Endothelial cell of umbilical vein (primary cell): ENCODE measurements at regions not wholly inside any gene's neighbourhood (a gene's known extent, or its start where the extent isn't known, plus 50 kb on each side); places are given as distances from the start of the nearest gene placed in this dataset.

Source experiments
- BruUV-seq: library from RNA; stranded (reverse); fragments of 400-500 nt; replicated peaks from 2 replicates; lab custom pipeline; 2021; lab: Mats Ljungman, UMichigan
- CTCF ChIA-PET: fragments of 300-600, 350-600 bp; sonication (Branson Sonifier 250); formaldehyde crosslinking; loops from one replicate; lab custom pipeline; 2021; ENCODE audit warnings: antibody characterized with exemption, inconsistent platforms; lab: Charles Lee
- POLR2A ChIA-PET: fragments of 300-600, 350-600 bp; sonication (Branson Sonifier 250); formaldehyde crosslinking; loops from one replicate; lab custom pipeline; 2021; ENCODE audit warnings: antibody characterized with exemption, inconsistent platforms; lab: Charles Lee
- DNase-seq: peaks from one replicate; pipeline ENCODE4 v3.0.0-alpha.2; 2011; ENCODE audit warnings: low read depth, low spot score
- FAIRE-seq: peaks from 2 replicates; lab custom pipeline; 2011; peaks lifted over from hg19 to GRCh38; lab: Jason Lieb, UNC
- H2AFZ ChIP-seq: 2 replicates; pipeline ENCODE4 v1.6.0; 2012; ENCODE audit warnings: low read depth, low read length, control low read depth, inconsistent platforms
- H3K27ac ChIP-seq: 2 replicates; pipeline ENCODE4 v1.5.1; 2011; ENCODE audit warnings: low read depth, mild to moderate bottlenecking, control low read depth, low read length, moderate library complexity; ENCODE audit not compliant: insufficient read depth
- H3K27me3 ChIP-seq, 2 experiments: 2 replicates each; pipeline versions ENCODE4 v1.6.0 to v1.6.1; 2011; ENCODE audit warnings: low read length in 2 of 2, mixed read lengths in 1 of 2; ENCODE audit not compliant: control insufficient read depth in 2 of 2, insufficient read depth in 2 of 2
- H3K36me3 ChIP-seq, 2 experiments: 2 replicates in 1 of 2; 3 replicates in 1 of 2; pipeline ENCODE4 v1.5.1; 2011; ENCODE audit warnings: low read length in 2 of 2, mild to moderate bottlenecking in 1 of 2, moderate library complexity in 1 of 2; ENCODE audit not compliant: control insufficient read depth in 2 of 2, insufficient read depth in 2 of 2; ENCODE audit errors: extremely low read depth in 1 of 2
- H3K4me1 ChIP-seq: 3 replicates; pipeline ENCODE4 v1.5.1; 2011; ENCODE audit warnings: mild to moderate bottlenecking, low read length; ENCODE audit not compliant: control insufficient read depth, insufficient read depth; ENCODE audit errors: extremely low read depth
- H3K4me2 ChIP-seq: 2 replicates; pipeline ENCODE4 v1.6.1; 2011; ENCODE audit warnings: low read length, control low read depth, mixed read lengths; ENCODE audit not compliant: insufficient read depth
- H3K4me3 ChIP-seq, 3 experiments: fragments of 200-600 bp in 1 of 3; sonication (generic), shearing (Covaris generic) in 1 of 3; replicated peaks in 1 of 3; 2 replicates each; pipeline ENCODE4 v1.5.1; 2011 to 2016; ENCODE audit warnings: control low read depth in 3 of 3, low read length in 3 of 3, mild to moderate bottlenecking in 2 of 3, inconsistent platforms in 1 of 3, low read depth in 1 of 3, moderate library complexity in 1 of 3; ENCODE audit not compliant: insufficient read depth in 1 of 3
- H3K79me2 ChIP-seq: 2 replicates; pipeline ENCODE4 v1.6.0; 2012; ENCODE audit warnings: low read length, inconsistent platforms; ENCODE audit not compliant: control insufficient read depth, insufficient read depth
- H3K9ac ChIP-seq: replicated peaks from 2 replicates; pipeline ENCODE3; 2011; ENCODE audit warnings: low read length, control low read depth; ENCODE audit not compliant: insufficient read depth; ENCODE audit errors: extremely low read depth
- H3K9me1 ChIP-seq: replicated peaks from 3 replicates; pipeline ENCODE4 v1.6.0; 2011; ENCODE audit warnings: mild to moderate bottlenecking, low read length; ENCODE audit not compliant: control insufficient read depth, insufficient read depth; ENCODE audit errors: extremely low read depth
- H3K9me3 ChIP-seq: replicated peaks from 2 replicates; pipeline ENCODE4 v1.5.1; 2012; ENCODE audit warnings: low read length, inconsistent platforms; ENCODE audit not compliant: control insufficient read depth, insufficient read depth
- H4K20me1 ChIP-seq: replicated peaks from 2 replicates; pipeline ENCODE3; 2011; ENCODE audit warnings: mild to moderate bottlenecking, low read length; ENCODE audit not compliant: control insufficient read depth, insufficient read depth; ENCODE audit errors: extremely low read depth
- CTCF ChIP-seq, 2 donors: IDR thresholded peaks; 1 replicate in 1 of 2; 2 replicates in 1 of 2; pipeline ENCODE4 v1.5.1; 2011; ENCODE audit warnings: low read length in 2 of 2, mild to moderate bottlenecking in 2 of 2, moderate library complexity in 2 of 2, control low read depth in 1 of 2, inconsistent platforms in 1 of 2, low read depth in 1 of 2; ENCODE audit not compliant: insufficient read depth in 1 of 2; ENCODE audit errors: extremely low read depth in 1 of 2
- EZH2 ChIP-seq: IDR thresholded peaks from 2 replicates; pipeline ENCODE4 v1.6.1; 2012; ENCODE audit warnings: borderline replicate concordance, low read depth, mild to moderate bottlenecking, moderate library complexity, low read length, inconsistent platforms; ENCODE audit not compliant: severe bottlenecking
- FOS ChIP-seq: IDR thresholded peaks from 2 replicates; pipeline ENCODE4 v1.6.1; 2011; ENCODE audit warnings: mild to moderate bottlenecking, low read length, moderate library complexity, borderline replicate concordance; ENCODE audit not compliant: insufficient read depth
- GATA2 ChIP-seq: IDR thresholded peaks from 2 replicates; pipeline ENCODE4 v1.7.0; 2011; ENCODE audit warnings: low read depth, mild to moderate bottlenecking, moderate library complexity, mixed read lengths, low read length; ENCODE audit not compliant: insufficient read length, insufficient read depth
- JUN ChIP-seq: IDR thresholded peaks from 2 replicates; pipeline ENCODE4 v1.6.1; 2011; ENCODE audit warnings: borderline replicate concordance, low read depth; ENCODE audit not compliant: insufficient read length, insufficient read depth
- MAX ChIP-seq: IDR thresholded peaks from 2 replicates; pipeline ENCODE4 v1.6.1; 2011; ENCODE audit not compliant: insufficient read depth, insufficient read length
- MYC ChIP-seq: IDR thresholded peaks from one replicate; pipeline ENCODE4 v1.6.1; 2011; ENCODE audit warnings: mild to moderate bottlenecking, low read depth, low read length
- POLR2A ChIP-seq: IDR thresholded peaks from 2 replicates; pipeline ENCODE4 v1.6.1; 2012; ENCODE audit warnings: low read depth, mild to moderate bottlenecking, control low read depth, low read length
- POLR2AphosphoS5 ChIP-seq: IDR thresholded peaks from 2 replicates; pipeline ENCODE4 v1.6.1; 2012; ENCODE audit warnings: low read depth, mild to moderate bottlenecking, control low read depth, low read length, moderate library complexity; ENCODE audit not compliant: insufficient read depth
- dilution Hi-C: fragments of 300-500 bp; cut with MboI; formaldehyde crosslinking; loops from one replicate; pipeline ENCODE4 v1.15.0; 2019; ENCODE audit warnings: low sequenced_read_pairs; ENCODE audit not compliant: extremely low pct_ligation_motif_present
- intact Hi-C: fragments of 100-400 bp; cut with micrococcal nuclease; formaldehyde crosslinking; loops from one replicate; pipeline ENCODE4 v1.10.0; 2022

- no peak for DNase-seq
- BruUV-seq: no TSS peak
- no peak for TF ChIP-seq EZH2
- TF ChIP-seq MAX: no peak
- no peak for TF ChIP-seq CTCF (IDR thresholded peaks at IDR 0.05; ENCODE audit: extremely low read depth in 1 of 2, insufficient read depth in 1 of 2, low read depth in 1 of 2, low read length in 2 of 2)
- no peak for TF ChIP-seq MYC
- no peak for TF ChIP-seq FOS
- no peak for TF ChIP-seq GATA2
- TF ChIP-seq JUN: no peak
- no peak for TF ChIP-seq POLR2AphosphoS5
- no peak for TF ChIP-seq POLR2A
- Histone ChIP-seq H3K4me1 (no peaks in the 10 kb centered on the region), H3K9me1 (no peaks in the 10 kb centered on the region), H3K4me2 (no peak overlapping the region), H3K27me3 (no peaks in the 10 kb centered on the region), H3K36me3 (no peaks in the 10 kb centered on the region), H4K20me1 (no peaks in the 10 kb centered on the region), H2AFZ (no peak overlapping the region), H3K9me3 (no peaks in the 10 kb centered on the region), H3K79me2 (no peaks in the 10 kb centered on the region), H3K9ac (no peak overlapping the region), H3K27ac (no peak overlapping the region), H3K4me3 (no peak overlapping the region)
- no peak for FAIRE-seq
- POLR2A ChIA-PET: no interaction called here
- intact Hi-C loops: no loop called here
- CTCF ChIA-PET: no interaction called here
- dilution Hi-C loops: no loop called here
Measured at GRCh38 chr13:97702614-97703013, 250.9 kb upstream of the IPO5 start.
